22Rv1 (cell line): ENCODE measurements at regions not wholly inside any gene's neighbourhood (a gene's known extent, or its start where the extent isn't known, plus 50 kb on each side); places are given as distances from the start of the nearest gene placed in this dataset.

ENCODE experiments used
- H3K27ac ChIP-seq: fragments of 450-650 bp; 2 replicates; pipeline ENCODE4 v1.5.1; 2017
- ZFX ChIP-seq: fragments of 450-650 bp; IDR thresholded peaks from 2 replicates; pipeline ENCODE4 v1.6.1; 2017; ENCODE audit warnings: antibody characterized with exemption, borderline replicate concordance
- TF ChIP-seq, protein P1 (sequence below): fragments of 450-650 bp; IDR thresholded peaks from 2 replicates; pipeline ENCODE4 v1.5.1; 2017; ENCODE audit warnings: mild to moderate bottlenecking

DNA sequence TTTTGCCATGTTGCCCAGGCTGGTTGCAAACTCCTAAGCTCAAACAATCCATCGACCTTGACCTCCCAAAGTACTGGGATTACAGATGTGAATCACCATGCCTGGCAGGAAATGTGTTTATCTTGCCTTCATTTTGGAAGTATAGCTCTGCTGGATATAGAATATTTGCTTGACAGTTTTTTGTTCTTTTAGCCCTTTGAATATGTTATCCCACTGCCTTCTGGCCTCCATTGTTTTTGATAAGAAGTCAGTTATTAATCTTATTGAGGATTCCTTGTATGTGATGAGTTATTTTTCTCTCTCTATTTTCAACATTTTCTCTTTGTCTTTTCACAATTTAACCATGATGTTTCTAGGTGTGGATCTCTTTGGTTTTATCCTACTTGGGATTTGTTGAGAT, 112.9 kb upstream of the RAB3GAP2 start:
- TF ChIP-seq, protein P1, sequence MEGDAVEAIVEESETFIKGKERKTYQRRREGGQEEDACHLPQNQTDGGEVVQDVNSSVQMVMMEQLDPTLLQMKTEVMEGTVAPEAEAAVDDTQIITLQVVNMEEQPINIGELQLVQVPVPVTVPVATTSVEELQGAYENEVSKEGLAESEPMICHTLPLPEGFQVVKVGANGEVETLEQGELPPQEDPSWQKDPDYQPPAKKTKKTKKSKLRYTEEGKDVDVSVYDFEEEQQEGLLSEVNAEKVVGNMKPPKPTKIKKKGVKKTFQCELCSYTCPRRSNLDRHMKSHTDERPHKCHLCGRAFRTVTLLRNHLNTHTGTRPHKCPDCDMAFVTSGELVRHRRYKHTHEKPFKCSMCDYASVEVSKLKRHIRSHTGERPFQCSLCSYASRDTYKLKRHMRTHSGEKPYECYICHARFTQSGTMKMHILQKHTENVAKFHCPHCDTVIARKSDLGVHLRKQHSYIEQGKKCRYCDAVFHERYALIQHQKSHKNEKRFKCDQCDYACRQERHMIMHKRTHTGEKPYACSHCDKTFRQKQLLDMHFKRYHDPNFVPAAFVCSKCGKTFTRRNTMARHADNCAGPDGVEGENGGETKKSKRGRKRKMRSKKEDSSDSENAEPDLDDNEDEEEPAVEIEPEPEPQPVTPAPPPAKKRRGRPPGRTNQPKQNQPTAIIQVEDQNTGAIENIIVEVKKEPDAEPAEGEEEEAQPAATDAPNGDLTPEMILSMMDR, result no peak
- no peak for TF ChIP-seq ZFX
- H3K27ac ChIP-seq, result no peak overlapping the region

DNA sequence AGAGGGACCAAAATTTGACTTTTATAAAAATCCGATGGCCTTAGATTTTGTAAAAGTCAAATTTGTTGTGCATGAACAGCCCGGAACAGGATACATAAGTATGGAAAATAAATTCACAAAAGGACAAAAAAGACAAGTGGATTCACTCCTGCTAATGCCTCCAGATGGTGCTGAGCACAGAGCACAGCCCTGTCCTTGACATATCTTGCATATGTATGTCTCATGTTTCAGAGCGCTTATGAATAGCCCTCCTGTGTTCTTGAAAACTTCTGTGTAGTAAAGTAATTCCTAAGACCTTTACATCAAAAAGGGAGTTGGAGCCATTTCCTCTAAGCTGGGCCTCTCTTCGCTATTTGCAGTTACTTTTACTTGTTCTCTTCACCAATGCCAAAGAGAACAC, 110.7 kb upstream of the RAB3GAP2 start:
- no peak overlapping the region for H3K27ac ChIP-seq

GRCh38 chr1:220380885-220381284, 108.6 kb upstream of the RAB3GAP2 start:
- peak overlapping the region; percentile 28 for H3K27ac ChIP-seq
- TF ChIP-seq, protein P1, result no peak
- no peak for TF ChIP-seq ZFX

More for the DNA sequence above, 110.7 kb upstream of the RAB3GAP2 start:
- TF ChIP-seq, protein P1, result no peak
- no peak for TF ChIP-seq ZFX

GRCh38 chr1:220378571-220379302, 106.5 kb upstream of the RAB3GAP2 start:
- TF ChIP-seq, protein P1, result no peak
- TF ChIP-seq ZFX, result no peak
- no peak overlapping the region for H3K27ac ChIP-seq

- H3K27ac ChIP-seq, result no peak overlapping the region
- no peak for TF ChIP-seq ZFX
- TF ChIP-seq, protein P1, result no peak
These were observed 103.5 kb upstream of the RAB3GAP2 start for GRCh38 chr1:220375715-220376114.

- TF ChIP-seq, protein P1, result no peak
- TF ChIP-seq ZFX, result no peak
- H3K27ac ChIP-seq, result no peak overlapping the region
These were observed 102.2 kb upstream of the RAB3GAP2 start for GRCh38 chr1:220374449-220374848.

GRCh38 chr1:220372451-220372850, 100.2 kb upstream of the RAB3GAP2 start:
- TF ChIP-seq ZFX, result no peak
- TF ChIP-seq, protein P1, result no peak
- H3K27ac ChIP-seq, result no peak overlapping the region
